HG03280 (cell line): ENCODE measurements at regions not wholly inside any gene's neighbourhood (a gene's known extent, or its start where the extent isn't known, plus 50 kb on each side); places are given as distances from the start of the nearest gene placed in this dataset.
A peak's percentile ranks its signal among the peaks of the same experiment; 100 is the strongest.
"Not testable (repeated sequence)": the region's sequence is repeated elsewhere in the genome, so short reads cannot be mapped to it uniquely, and the experiment has no call there.

Experiments used
- ATAC-seq: cut with Tn5 transposase; IDR thresholded peaks from one replicate; pipeline ENCODE4 v1.9.1; 2021; ENCODE audit warnings: mild to moderate bottlenecking, moderate library complexity; ENCODE audit not compliant: unreplicated experiment

- no peak for ATAC-seq
Observed at GRCh38 chr9:78123808-78124207, 92.2 kb upstream of the GNAQ start.

- no peak for ATAC-seq
Observed at GRCh38 chr9:78122631-78123030, 91.0 kb upstream of the GNAQ start.

- ATAC-seq: no peak
Observed at GRCh38 chr9:78121488-78121887, 89.9 kb upstream of the GNAQ start.

- peak; percentile 68 for ATAC-seq
Observed at GRCh38 chr9:78118742-78119473, 87.3 kb upstream of the GNAQ start.

- ATAC-seq: peak; percentile 64
Observed at GRCh38 chr9:78115073-78115472, 83.5 kb upstream of the GNAQ start.

DNA sequence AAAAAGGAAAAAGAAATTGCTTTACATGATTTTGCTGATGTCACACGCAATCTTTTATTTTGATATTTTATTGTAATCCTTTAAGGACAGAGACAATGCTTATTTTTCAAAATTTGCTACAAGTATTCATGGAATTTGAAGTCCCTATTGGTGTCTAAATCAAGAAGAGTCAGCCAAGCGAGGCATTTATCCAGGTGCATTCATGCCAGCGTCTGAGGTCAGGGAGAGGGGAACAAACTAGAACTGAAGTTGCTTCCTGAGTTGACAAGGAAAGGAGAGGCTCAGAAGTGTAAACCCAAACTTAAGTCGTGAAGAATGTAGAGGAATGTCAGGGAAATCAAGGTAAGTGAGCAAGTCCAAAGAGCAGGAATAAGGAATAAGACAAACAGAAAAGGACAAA lies 83.0 kb upstream of the GNAQ start:
- ATAC-seq: no peak

- ATAC-seq: no peak
Observed at GRCh38 chr9:78112406-78112805, 80.8 kb upstream of the GNAQ start.

- no peak for ATAC-seq
Observed at GRCh38 chr9:78112004-78112403, 80.4 kb upstream of the GNAQ start.

- ATAC-seq: no peak
Observed at GRCh38 chr9:78109075-78109474, 77.5 kb upstream of the GNAQ start.

DNA sequence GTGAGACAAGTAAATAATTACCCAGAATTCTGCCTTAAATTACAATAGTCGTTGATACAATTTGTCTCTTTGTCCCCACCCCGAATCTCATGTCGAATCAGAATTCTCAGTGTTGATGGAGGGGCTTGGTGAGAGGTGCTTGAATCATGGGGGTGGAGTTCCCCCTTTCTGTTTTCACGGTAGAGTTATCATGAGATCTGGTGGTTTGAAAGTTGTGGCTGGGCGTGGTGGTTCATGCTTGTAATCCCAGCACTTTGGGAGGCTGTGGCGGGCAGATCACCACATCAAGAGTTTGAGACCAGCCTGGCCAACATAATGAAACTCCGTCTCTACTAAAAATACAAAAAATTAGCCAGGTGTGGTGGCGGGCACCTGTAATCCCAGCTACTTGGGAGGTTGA lies 75.0 kb upstream of the GNAQ start:
- not testable (repeated sequence) for ATAC-seq

DNA sequence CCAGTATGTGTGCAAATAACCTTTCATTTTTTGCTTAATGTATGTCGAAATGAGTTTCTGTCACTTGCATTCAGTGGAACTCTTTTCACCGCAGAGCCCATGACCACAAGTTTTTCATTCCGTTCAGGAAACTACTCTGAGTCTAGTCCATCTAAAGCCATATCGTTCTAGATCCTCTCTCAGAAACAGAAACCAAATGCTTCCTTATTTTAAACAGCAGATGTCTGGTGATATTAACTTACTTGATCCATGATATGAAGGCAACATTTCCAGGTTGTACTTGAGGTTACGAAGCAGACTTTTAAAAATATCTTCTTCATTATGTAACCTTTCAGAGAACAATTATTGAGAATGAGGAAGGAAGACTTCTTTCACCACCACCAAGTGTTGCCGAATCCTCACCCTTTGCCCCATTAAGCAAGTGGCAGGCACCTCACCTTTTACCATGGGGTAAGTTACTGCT lies 72.4 kb upstream of the GNAQ start:
- ATAC-seq: no peak

DNA sequence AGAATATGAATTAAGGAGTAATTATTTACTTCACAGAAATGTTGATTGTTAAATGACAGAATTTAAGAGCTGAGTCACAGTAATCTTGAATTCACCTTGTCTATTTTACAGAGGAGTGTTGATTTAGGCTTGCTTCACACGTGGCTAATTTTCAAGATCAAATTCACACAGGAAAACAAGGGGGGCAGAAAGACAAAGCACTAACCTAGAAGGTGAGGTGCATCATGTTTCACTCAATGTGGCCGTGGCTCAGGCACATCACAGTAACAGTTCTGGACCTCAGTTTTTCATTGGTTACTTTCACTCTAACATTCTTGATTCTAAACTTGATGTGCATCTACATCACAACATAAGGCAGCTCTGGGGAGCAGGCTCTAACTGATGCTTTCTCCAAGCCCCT lies 69.6 kb upstream of the GNAQ start:
- ATAC-seq: no peak

DNA sequence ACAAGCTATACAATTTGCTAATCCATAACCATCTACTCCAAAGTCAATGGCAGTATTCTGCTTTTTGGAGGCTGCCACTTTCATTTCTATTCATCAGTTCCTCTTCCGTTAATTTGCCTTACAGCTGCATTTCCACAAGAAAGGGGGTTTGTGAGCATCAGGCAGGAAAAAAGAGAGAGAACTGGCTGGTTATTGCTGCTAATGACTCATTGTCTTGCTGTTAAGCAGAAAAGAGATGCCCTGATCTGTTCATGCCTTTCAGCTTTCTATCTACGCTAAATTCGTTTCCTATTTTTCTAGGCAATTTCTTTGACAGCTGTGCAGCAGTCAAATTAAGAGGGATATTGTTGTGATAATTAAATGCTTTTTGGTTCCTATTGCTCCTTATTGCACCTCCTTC lies 65.9 kb upstream of the GNAQ start:
- ATAC-seq: no peak

- no peak for ATAC-seq
Observed at GRCh38 chr9:78091731-78092130, 60.1 kb upstream of the GNAQ start.

DNA sequence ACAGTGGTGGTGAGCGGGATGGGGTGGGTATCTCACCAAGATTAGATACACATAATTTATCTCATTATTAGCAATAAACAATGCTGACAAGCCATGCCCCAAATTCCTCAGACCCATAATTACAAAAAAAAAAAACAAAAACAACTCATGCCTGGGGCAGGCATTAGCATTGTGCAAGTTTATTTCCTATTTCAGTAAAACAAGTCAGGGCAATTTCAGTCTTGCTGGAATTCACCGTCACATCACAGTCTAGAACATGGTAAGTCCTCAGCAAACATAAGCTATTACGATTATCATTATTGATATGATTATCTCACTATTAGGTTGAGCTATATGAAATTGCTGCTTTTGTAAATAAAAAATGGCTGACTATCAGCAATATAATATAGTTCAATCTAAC lies 57.5 kb upstream of the GNAQ start:
- no peak for ATAC-seq

- ATAC-seq: not testable (repeated sequence)
Observed at GRCh38 chr9:78088190-78088589, 56.6 kb upstream of the GNAQ start.
